LNCaP clone FGC (cell line): ENCODE measurements at regions not wholly inside any gene's neighbourhood (a gene's known extent, or its start where the extent isn't known, plus 50 kb on each side); places are given as distances from the start of the nearest gene placed in this dataset.
A peak's percentile ranks its signal among the peaks of the same experiment; 100 is the strongest.

Experiments
- DNase-seq: peaks from one replicate; pipeline ENCODE4 v3.0.0-alpha.2; 2011; ENCODE audit warnings: low read depth
- H3K4me3 ChIP-seq: 2 replicates; pipeline ENCODE4 v1.5.1; 2011; ENCODE audit warnings: mild to moderate bottlenecking, low read depth, low read length, control low read depth
- CTCF ChIP-seq: IDR thresholded peaks from 2 replicates; pipeline ENCODE4 v1.5.1; 2012; ENCODE audit warnings: mild to moderate bottlenecking; ENCODE audit not compliant: control insufficient read depth, insufficient read depth; ENCODE audit errors: extremely low read depth

- DNase-seq: no peak
- no peak for TF ChIP-seq CTCF
Observed at GRCh38 chr5:111668477-111669414, 88.2 kb downstream of the NREP start.

GRCh38 chr5:111667128-111667736 is 89.8 kb downstream of the NREP start:
- DNase-seq: no peak
- H3K4me3 ChIP-seq: no peak overlapping the region
- TF ChIP-seq CTCF: no peak

More at GRCh38 chr5:111668477-111669414, 88.2 kb downstream of the NREP start:
- H3K4me3 ChIP-seq: no peak overlapping the region

- no peak overlapping the region for H3K4me3 ChIP-seq
- DNase-seq: no peak
- TF ChIP-seq CTCF: no peak
Observed at GRCh38 chr5:111656580-111656979, 100.4 kb downstream of the NREP start.

- no peak for TF ChIP-seq CTCF
- DNase-seq: peak; percentile 6
- no peak overlapping the region for H3K4me3 ChIP-seq
Observed at GRCh38 chr5:111655169-111655924, 101.6 kb downstream of the NREP start.

- TF ChIP-seq CTCF: no peak
- DNase-seq: no peak
- H3K4me3 ChIP-seq: no peak overlapping the region
Observed at GRCh38 chr5:111653408-111653807, 103.6 kb downstream of the NREP start.

- no peak for DNase-seq
- no peak overlapping the region for H3K4me3 ChIP-seq
- no peak for TF ChIP-seq CTCF
Observed at GRCh38 chr5:111649516-111649915, 107.5 kb downstream of the NREP start.
